SK-N-DZ (cell line): ENCODE measurements at regions not wholly inside any gene's neighbourhood (a gene's known extent, or its start where the extent isn't known, plus 50 kb on each side); places are given as distances from the start of the nearest gene placed in this dataset.

ENCODE experiments used
- DNase-seq: peaks from one replicate; pipeline ENCODE4 v3.0.0-alpha.2; 2015; ENCODE audit warnings: low spot score

- DNase-seq, result peak; percentile 22
Measured at GRCh38 chr16:54482892-54483574, 196.4 kb upstream of the IRX3 start.

DNA sequence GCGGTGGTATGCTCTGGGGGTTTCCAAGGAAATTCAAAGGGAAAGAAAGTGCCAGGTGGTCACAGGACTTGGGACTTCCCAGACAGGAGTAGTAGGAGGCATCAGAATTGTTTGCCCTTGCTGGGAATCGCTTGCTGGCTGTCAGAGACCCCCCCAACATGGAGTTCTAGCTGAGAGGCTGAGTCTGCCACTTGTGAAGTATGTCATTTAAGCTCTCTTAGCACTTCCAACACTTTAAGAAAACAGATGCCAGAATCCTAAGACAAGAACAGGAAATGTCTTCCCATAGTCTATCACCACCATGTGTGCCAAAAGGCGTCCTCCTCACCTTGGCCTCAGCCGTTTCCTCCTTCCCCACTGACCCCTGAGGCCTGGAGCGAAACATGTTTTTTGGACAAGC lies 193.8 kb upstream of the IRX3 start:
- DNase-seq, result no peak

GRCh38 chr16:54479546-54479945 lies 193.0 kb upstream of the IRX3 start:
- no peak for DNase-seq

DNA sequence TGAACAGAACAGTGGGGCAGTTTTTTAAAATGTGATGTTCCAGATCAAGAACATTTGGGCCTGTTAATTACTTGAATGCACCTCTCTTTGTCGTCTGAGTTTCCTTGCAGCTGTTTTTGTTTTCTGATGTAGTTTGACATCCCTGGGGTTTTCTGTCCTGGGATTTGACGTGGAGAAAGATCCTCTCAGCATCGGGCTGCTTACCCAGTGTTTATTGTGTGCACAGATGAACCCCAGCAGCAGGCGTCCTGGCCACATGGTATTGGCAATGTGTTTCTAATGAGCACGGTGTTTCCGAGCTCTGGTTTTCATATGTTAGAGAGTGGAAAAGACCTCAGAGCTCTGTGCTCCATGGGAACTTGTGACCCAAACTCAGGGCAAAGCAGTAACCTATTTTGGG lies 191.1 kb upstream of the IRX3 start:
- no peak for DNase-seq

- DNase-seq, result no peak
Measured at GRCh38 chr16:54475019-54475601, 188.5 kb upstream of the IRX3 start.

GRCh38 chr16:54473226-54473993 lies 186.8 kb upstream of the IRX3 start:
- no peak for DNase-seq

- no peak for DNase-seq
Measured at GRCh38 chr16:54467398-54467797, 180.8 kb upstream of the IRX3 start.

DNA sequence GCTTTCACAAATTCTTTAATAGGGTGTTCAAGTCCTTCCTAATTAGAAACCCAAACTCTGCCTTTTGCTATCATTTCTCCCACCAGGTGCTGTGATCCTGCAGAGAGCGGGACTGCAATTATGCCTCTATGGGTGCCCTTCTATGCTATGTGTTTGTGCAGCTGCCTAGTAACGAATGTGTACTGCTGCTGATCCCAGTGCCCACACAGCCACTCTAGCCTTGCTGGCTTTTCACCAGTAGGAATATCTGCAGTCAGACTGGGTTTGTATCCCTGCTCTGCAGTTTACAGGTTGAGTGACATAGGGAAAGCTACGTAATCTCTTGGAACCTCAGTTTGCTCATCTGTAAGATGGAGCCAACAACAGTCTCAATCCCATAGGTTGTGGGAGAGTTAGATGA lies 179.6 kb upstream of the IRX3 start:
- DNase-seq, result no peak

DNA sequence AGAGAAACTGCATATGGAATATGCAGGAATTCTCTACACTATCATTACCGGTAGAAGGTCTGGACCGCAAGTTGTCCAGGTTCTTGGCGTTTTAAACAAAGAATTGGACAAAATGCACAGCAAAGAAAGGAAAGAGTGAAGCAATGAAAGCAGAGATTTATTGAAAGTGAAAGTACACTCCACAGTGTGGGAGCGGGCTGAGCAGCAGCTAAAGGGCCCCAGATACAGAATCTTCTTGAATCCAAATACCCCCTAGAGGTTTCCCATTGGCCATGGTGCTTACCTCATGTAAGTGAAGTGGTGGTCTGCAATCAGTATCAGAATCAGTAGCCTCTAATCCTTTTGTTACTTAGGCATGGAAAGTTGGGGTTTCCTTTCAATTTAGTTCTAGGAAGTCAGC lies 178.5 kb upstream of the IRX3 start:
- no peak for DNase-seq

DNA sequence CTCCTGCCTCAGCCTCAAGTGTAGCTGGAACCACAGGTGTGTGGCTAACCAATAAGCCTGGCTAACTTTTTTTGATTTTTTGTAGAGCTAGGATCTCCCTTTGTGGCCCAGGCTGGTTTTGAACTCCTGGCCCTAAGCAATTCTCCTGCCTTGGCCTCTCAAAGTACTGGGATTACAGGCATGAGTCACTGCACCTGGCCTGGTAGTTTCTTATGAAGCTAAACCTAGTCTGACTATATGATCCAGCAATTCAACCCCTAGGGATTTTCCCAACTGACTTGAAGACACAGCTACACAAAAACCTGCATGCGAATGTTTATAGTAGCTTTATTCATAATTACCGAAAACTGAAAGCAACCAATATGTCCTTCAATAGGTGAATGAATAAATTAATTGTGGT lies 176.2 kb upstream of the IRX3 start:
- no peak for DNase-seq

DNA sequence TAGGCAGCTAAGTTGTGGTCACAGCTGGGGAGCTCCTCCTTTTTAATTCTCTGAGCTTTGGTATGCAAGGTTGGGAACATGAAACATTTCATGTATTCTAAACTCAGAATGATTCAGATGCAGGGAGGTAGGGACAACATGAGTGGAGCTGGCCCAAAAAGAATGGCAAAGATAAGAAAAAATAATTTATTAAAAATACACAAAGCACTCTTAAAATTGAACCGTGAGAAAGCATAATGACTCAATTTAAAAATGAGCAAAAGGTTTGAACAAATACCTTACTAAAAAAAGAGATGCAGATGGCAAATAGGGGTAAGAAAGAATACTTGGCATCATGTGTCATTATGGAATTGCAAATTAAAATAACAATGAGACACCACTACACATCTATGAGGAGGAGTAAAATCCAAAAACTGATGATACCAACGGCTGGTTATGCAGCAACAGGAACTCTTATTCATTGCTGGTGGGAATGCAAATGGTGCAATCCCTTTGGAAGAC lies 175.6 kb upstream of the IRX3 start:
- DNase-seq, result no peak

DNA sequence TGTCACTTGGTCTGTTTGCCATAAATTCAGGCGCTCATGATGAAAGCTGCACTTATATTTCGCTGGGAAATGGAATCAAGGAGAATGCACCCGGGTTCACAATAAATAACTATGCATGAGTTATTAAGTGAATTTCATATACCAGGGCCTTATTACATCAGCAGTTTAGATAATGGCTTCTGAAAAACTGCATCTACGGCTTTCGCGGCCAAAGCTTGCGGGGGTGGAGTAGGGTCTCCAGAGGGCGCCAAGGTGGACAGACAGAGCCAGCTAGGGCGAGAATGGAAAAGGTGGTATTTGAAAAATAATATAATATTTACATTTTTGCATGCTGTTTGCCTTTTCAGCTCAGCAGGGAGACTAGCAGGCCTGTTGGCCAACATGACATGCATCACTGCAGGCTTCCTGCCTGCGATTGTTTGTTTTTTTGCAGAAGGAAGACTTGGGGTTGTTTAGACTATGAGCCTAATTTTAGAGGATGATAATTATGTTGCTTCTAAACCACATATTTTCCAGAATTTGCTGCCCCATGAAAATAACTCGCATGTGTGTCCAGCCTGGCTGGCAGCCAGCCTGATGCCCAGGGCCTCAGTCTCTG lies 173.8 kb upstream of the IRX3 start:
- no peak for DNase-seq

DNA sequence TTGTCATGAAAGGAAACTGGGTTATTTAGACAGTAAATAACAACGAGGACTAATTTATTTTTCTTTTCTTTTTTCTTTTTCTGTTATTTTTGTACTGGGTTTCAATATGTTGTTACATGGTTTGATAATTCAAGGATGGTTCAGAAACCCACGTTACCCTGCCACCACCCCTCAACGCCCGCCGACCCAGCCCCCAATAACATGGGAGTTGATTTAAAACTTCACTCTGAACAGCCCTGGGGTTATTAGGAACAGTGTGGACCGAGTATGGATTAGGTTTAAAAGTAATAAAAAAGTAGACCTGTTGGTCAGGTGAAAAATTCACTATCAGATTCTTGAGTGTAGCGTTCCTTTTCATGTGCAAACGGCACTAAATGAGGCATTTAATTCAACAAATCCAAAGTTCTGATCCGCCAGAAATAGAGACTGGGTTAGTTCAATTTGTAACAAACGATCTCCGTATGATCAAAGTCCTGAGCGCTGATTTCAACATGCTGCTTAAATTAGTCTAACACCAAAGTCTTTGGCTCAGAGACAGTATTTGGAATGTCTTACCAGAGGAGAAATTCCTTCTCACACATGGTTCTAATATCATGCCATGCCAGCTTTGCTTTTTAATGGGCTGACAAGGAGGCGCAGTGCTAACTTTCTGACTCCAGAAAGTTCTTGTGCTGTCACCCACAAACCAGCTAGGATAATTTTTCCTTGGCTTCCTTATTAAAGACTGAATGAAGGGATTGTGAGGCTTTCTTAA lies 173.1 kb upstream of the IRX3 start:
- DNase-seq, result no peak

- no peak for DNase-seq
Measured at GRCh38 chr16:54458923-54459322, 172.3 kb upstream of the IRX3 start.

DNA sequence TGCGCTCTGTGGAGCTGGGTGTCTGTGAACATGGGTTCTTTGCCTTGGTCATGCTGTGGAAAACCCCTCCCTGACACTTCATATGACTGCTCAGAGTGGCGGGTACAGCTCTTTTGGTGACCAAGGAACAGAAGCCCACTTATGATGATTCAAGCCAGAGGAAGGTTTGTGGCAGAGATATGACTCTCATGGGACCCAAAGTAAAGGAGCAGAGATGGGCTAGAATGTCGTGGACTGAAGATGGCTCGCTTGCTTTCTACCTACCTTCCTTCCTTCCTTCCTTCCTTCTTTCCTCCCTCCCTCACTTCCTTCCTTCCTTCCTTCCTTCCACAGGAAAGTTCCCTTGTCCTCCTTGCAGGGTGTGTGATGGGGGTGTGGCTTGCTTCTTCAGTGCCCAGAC lies 169.7 kb upstream of the IRX3 start:
- DNase-seq, result no peak

- no peak for DNase-seq
Measured at GRCh38 chr16:54455030-54455725, 168.6 kb upstream of the IRX3 start.

- DNase-seq, result no peak
Measured at GRCh38 chr16:54454616-54455015, 168.0 kb upstream of the IRX3 start.

GRCh38 chr16:54453871-54454270 lies 167.3 kb upstream of the IRX3 start:
- no peak for DNase-seq

DNA sequence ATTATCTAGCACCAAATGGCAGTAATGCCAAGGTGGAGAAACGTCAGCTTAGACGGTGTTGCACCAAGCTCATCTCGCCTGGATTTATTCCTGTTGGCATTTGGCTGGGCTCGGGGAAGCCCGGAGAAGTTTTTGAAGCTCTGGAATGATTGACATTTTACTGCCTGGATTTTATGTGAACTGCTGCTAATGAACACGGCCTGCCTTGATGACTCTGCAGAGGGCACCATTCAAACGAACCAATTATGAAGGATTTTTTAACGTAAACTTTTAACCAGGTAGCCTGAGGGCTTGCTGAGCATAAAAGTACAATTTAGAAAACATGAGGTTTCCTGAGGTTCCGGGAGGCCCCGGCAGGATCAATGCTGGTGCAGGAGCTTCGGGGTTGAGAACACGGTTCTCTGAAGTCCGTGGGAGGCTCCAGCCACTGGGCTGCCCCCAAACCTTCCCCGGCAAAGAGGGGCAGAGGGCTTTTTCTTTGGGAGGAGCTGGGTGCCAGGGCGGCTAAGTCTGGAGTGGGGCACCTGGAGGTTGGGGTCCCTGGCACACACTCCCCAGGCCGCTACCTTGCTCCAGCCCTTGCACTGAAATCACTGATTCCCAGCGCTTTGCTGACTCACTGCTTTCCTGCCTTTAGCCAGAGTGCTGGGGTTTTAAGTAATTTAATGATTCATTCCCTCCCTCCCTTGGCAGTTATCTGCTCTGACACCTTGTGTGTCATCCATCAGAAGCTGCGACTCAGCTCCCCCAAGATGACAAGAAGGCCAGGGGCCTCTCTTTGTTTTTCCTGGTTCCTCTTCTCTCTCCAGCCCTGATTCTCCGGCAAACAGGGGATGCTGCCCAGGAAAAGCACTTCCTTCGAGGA lies 161.2 kb upstream of the IRX3 start:
- DNase-seq, result no peak

- no peak for DNase-seq
Measured at GRCh38 chr16:54446639-54447038, 160.1 kb upstream of the IRX3 start.
